SW480 (cell line): ENCODE measurements at regions not wholly inside any gene's neighbourhood (a gene's known extent, or its start where the extent isn't known, plus 50 kb on each side); places are given as distances from the start of the nearest gene placed in this dataset.
"Not testable (repeated sequence)": the region's sequence is repeated elsewhere in the genome, so short reads cannot be mapped to it uniquely, and the experiment has no call there.

Source experiments
- DNase-seq: peaks from one replicate; pipeline ENCODE4 v3.0.0-alpha.2; 2016; ENCODE audit warnings: low spot score

DNA sequence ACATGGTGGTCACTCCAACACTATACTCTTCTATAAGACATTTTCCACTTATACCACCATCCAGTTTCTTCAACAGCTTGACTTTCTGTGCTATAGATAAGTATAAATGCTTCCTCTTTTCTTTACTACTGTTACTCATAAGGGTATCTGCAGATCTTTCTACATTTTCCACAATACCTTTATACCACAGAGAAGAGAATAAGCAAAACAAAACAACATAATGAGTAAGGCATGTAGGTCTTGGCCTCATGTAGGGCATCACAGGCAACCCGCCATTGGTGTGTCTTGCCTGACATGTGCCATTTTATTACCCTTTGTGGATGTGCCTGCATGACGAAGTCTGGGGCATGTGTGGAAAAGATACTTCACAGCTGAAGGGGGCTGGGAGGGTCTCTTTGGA, 265.3 kb upstream of the STARD13 start:
- no peak for DNase-seq

DNA sequence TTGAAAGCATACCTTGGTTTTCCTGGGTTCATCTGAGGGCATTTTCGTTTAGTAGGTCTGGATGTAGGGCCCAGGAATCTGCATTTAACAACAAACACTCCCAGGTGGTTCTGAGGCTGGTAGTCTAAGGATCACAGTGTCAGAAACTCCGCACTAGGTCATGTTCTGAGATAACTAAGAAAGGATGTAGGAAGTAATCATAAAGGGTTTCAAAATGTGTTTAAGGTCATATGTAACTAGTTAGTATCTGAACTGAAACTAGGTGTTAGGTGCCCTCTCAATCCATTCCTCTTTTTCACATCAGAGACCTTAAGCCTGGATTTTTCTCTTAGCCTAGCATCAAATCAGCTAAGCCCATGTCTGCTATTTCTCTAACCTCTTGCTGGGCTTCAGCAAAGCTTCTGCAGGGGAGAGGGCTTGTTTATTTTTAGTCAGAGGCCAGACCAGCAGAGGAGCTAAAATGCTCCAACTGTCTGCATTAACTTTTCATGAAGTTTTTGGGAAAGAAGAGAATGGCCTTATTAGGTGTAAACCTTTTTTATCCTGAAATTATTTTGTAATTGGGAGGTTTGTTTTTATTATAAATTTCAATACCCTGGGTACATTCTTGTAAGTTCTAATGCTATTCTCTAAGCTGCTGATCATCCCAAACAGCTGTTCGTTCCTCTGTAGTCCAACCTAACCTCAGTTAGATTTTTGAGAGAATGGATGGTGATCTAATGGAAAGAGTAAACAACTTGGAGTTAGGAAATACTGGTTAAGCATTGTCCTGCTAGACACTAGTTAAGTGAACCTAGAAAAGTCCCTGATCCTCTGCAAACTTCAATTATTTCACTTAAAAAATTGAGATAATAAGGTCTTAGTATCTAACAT, 262.8 kb upstream of the RFC3 start:
- DNase-seq = no peak

DNA sequence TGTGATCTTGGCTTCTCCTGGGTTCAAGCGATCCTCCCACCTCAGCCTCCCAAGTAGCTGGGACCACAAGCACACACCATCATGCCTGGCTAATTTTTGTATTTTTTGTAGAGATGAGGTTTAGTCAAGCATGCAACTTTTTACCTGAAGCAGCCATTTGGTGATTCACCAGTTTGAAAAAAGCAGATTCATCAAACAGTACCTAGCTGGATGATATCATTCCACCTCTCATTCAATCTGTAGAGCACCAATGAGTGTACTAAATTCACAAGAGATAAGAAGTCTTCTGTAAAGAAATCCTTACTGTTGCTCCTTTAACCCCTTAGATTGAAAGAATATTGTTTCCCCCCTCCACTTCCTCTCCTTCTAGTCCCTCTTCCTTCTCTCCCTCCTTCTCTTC, 261.1 kb upstream of the RFC3 start:
- DNase-seq = no peak

GRCh38 chr13:33560726-33561125, 257.2 kb upstream of the RFC3 start:
- DNase-seq = no peak

- no peak for DNase-seq
Measured at GRCh38 chr13:33561627-33562026, 256.3 kb upstream of the RFC3 start.

- no peak for DNase-seq
Measured at GRCh38 chr13:33571618-33572017, 246.3 kb upstream of the RFC3 start.

DNA sequence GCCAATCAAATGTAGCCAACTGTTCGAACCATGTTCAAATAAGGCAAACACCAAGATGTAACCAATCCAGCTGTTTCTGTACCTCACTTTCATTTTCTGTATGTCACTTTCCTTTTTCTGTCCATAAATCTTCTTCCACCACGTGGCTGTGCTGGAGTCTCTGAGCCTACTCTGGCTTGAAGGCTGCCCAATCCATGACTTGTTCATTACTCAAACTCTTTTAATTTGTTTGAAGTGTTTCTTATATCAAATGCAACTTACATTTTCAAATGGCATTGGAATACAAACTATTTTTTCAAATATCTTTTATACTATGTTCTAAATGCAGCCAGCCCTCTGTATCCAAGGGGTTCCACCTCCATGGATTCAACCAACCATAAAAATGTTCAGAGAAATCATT, 245.6 kb upstream of the RFC3 start:
- not testable (repeated sequence) for DNase-seq

DNA sequence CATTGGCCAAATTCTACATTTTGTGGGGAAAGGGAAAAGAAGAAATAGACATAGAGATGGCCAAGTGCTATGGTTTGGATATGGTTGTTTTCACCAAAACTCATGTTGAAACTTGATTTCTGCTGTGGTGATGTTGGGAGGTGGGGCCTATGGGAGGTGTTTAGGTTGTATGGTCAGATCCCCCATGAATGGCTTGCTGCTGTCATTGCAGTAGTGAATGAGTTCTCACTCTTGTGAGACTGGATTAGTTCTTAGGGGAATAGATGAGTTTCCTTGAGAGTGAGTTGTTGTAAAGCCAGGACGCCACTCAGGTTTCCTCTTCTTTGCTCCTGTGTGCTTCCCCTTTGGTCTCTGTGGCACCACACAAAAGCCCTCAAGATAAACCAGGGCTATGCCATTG, 242.6 kb upstream of the RFC3 start:
- no peak for DNase-seq

GRCh38 chr13:33577007-33577406, 240.9 kb upstream of the RFC3 start:
- DNase-seq = no peak

GRCh38 chr13:33578786-33579185, 239.2 kb upstream of the RFC3 start:
- DNase-seq = no peak

DNA sequence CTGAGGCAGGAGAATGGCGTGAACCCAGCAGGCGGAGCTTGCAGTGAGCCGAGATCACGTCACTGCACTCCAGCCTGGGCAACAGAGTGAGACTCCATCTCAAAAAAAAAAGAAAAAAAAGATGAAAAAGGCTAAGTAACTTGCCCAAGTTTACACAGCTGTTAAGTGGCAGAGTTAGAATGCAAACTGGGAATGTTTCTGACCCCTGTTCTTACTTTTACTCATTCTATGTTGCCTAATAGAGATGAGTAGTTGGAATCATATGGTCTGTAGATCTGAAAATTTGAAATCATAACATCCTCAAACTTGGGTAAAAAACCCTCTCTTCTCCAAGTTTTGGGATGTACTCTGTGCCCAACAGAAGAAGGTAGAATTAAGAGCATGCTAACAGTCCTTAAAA, 235.8 kb upstream of the RFC3 start:
- no peak for DNase-seq

- no peak for DNase-seq
Measured at GRCh38 chr13:33583398-33583797, 234.6 kb upstream of the RFC3 start.

GRCh38 chr13:33590936-33591335, 227.0 kb upstream of the RFC3 start:
- no peak for DNase-seq

DNA sequence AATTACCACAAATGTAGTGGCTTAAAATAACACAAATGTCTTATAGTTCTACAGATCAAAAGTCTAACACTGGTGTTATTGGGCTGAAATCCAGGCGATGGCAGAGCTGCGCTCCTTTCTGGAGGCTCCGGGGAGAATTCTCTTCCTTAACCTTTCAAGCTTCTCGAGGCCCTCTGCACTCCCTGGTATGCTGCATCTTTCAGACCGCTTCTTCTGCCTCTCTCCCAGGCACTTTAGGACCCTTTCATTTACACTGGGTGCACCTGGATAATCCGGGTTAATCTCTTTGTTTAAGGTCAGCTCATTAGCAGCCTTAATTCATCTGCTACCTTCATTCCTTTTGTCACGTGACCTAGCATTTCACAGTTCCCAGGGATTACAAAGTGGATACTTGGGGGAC, 211.3 kb upstream of the RFC3 start:
- no peak for DNase-seq

DNA sequence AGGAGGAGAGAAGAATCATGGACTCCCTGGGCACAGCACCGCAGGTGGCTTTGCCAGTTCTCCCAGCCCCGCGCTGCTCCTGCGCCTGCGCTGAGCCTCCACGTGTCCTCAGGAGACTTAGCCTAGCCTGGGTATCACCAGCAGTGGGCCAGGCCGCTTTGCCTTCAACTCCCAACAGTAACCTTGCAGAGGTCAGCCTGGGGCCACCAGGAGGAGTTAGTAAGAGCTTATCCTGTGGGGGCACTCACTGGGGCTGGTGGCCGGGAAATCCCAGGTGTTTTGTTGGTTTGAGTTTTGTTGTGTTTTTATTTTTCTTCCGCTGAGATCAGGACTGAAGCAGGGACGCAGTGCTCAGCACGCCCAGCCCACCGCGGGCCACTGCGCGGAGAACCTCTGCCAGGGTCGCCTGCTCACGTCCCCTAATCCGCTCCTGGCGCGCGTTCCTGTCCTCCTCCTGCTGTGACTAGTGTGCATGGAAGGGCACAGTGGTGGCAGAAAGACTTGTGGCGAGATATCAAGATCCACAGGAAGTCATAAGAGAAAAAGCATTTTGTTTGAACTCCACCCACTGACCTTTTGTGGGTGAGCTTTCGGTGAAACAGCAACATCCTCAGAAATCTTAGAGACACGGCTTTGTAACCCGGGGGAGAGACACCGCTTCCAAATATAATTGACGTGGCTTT, 207.4 kb upstream of the RFC3 start:
- DNase-seq = no peak

GRCh38 chr13:33611121-33611805, 206.7 kb upstream of the RFC3 start:
- no peak for DNase-seq

- DNase-seq = no peak
Measured at GRCh38 chr13:33612641-33613638, 205.0 kb upstream of the RFC3 start.

DNA sequence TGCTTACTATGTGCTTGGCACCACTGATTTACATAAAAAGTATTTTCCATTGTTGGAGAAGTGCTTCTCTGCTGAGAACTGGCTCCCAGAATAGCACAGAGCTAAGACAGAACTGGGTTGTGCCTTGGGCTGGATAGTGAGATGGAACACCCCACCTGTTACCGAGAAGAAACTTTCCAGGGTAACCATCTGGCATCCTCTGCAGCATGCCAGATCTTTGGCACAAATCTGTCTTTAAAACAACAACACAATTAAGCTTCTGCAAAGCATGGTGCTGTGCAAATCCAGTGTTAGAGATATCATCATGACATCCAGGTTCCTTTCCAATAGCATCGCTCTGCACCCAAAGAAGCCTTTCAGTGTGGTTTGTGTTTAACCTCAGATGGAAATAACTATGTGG, 202.5 kb upstream of the RFC3 start:
- no peak for DNase-seq

DNA sequence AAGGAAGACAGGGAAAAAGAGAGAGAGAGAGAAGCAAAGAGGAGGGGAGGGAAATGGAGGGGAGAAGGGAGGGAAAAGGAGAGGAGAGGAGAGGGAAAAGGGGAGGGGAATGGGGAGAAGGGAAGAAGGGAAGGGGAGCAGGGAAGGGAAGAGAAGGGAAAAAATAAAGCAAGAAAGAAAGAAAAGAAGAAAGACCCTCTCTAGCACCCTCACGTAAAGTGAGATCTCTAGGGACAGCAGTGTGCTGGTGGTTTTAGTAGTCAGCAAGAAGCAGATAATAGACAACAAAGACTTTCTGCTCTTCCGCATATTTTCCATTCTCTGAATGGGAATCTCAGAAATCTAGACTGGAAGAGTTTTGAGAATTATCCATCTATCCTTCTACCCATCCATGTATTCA, 201.8 kb upstream of the RFC3 start:
- DNase-seq = no peak

DNA sequence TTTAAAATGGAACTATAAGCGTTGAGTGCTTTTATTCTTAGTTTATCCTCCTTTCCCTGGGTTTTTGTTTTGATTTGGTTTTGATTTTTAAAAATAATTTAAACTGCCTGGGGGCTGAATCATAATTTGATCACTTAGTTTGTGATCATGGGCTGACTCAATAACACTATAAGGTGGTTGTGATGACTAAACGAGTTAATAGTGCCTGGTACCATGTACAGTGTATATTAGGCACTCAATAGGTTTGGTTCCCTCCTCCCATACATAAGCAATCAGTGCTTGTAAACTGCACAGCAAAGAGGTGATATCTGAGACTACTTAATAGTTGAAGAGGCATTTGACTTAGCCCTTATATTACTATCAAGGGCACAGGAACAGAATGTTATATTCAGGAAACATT, 200.9 kb upstream of the RFC3 start:
- DNase-seq = no peak

- no peak for DNase-seq
Measured at GRCh38 chr13:33624253-33624652, 193.7 kb upstream of the RFC3 start.

- no peak for DNase-seq
Measured at GRCh38 chr13:33624740-33625139, 193.2 kb upstream of the RFC3 start.
